Right atrium auricular region (tissue), 2 donors: ENCODE measurements at regions not wholly inside any gene's neighbourhood (a gene's known extent, or its start where the extent isn't known, plus 50 kb on each side); places are given as distances from the start of the nearest gene placed in this dataset.

ENCODE experiments used
- DNase-seq: peaks from one replicate; pipeline ENCODE4 v3.0.0-alpha.2; 2019; ENCODE audit warnings: low spot score
- H3K27ac ChIP-seq, 2 donors: fragments of 200-600 bp; sonication (generic); 1 replicate in 1 of 2; 2 replicates in 1 of 2; pipeline ENCODE4 v1.5.1; 2016 to 2019
- H3K27me3 ChIP-seq, 2 donors: fragments of 200-600 bp; sonication (generic); one replicate each; pipeline versions ENCODE4 v1.5.1 to v1.6.0; 2017 to 2019
- H3K36me3 ChIP-seq: fragments of 200-600 bp; sonication (generic); one replicate; pipeline ENCODE4 v1.5.1; 2016
- H3K4me1 ChIP-seq, 2 donors: fragments of 200-600 bp; sonication (generic); one replicate each; pipeline versions ENCODE4 v1.5.1 to v1.6.0; 2017 to 2019
- H3K4me3 ChIP-seq, 2 donors: fragments of 200-600 bp; sonication (generic); 1 replicate in 1 of 2; 2 replicates in 1 of 2; pipeline ENCODE4 v1.5.1; 2017 to 2019; ENCODE audit warnings: mild to moderate bottlenecking in 1 of 2, moderate library complexity in 1 of 2
- H3K9me3 ChIP-seq, 2 donors: fragments of 200-600 bp; sonication (generic); one replicate each; pipeline ENCODE4 v1.5.1; 2019
- TF ChIP-seq, protein P1 (sequence below), 2 donors: fragments of 200-600 bp; sonication (generic); IDR thresholded peaks; one replicate each; pipeline ENCODE4 v1.5.1; 2019; ENCODE audit warnings: antibody characterized with exemption in 2 of 2

GRCh38 chr3:30986551-30986950 is 92.1 kb upstream of the GADL1 start:
- Histone ChIP-seq H3K27ac (no peak overlapping the region), H3K4me1 (no peaks in the 10 kb centered on the region), H3K9me3 (no peaks in the 10 kb centered on the region), H3K4me3 (no peak overlapping the region), H3K36me3 (no peaks in the 10 kb centered on the region), H3K27me3 (no peaks in the 10 kb centered on the region)
- TF ChIP-seq, protein P1, sequence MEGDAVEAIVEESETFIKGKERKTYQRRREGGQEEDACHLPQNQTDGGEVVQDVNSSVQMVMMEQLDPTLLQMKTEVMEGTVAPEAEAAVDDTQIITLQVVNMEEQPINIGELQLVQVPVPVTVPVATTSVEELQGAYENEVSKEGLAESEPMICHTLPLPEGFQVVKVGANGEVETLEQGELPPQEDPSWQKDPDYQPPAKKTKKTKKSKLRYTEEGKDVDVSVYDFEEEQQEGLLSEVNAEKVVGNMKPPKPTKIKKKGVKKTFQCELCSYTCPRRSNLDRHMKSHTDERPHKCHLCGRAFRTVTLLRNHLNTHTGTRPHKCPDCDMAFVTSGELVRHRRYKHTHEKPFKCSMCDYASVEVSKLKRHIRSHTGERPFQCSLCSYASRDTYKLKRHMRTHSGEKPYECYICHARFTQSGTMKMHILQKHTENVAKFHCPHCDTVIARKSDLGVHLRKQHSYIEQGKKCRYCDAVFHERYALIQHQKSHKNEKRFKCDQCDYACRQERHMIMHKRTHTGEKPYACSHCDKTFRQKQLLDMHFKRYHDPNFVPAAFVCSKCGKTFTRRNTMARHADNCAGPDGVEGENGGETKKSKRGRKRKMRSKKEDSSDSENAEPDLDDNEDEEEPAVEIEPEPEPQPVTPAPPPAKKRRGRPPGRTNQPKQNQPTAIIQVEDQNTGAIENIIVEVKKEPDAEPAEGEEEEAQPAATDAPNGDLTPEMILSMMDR (IDR thresholded peaks at IDR 0.05): no peak
- DNase-seq: no peak

- Histone ChIP-seq H3K27ac (no peak overlapping the region), H3K27me3 (no peaks in the 10 kb centered on the region), H3K4me1 (no peaks in the 10 kb centered on the region), H3K4me3 (no peak overlapping the region), H3K9me3 (no peaks in the 10 kb centered on the region), H3K36me3 (no peaks in the 10 kb centered on the region)
- no peak for DNase-seq
- TF ChIP-seq, protein P1 (IDR thresholded peaks at IDR 0.05): no peak
These were observed 94.3 kb upstream of the GADL1 start for GRCh38 chr3:30988769-30989168.

GRCh38 chr3:30989276-30990030 is 95.0 kb upstream of the GADL1 start:
- H3K4me1 ChIP-seq: no peaks in the 10 kb centered on the region
- TF ChIP-seq, protein P1 (IDR thresholded peaks at IDR 0.05): no peak
- peaks cover 0 to 3% of the 10 kb centered on the region in 2 donors for H3K9me3 ChIP-seq
- H3K27me3 ChIP-seq: no peaks in the 10 kb centered on the region
- H3K27ac ChIP-seq: no peak overlapping the region
- H3K36me3 ChIP-seq: no peaks in the 10 kb centered on the region
- no peak for DNase-seq
- H3K4me3 ChIP-seq: no peak overlapping the region

GRCh38 chr3:30996467-30996866 is 102.0 kb upstream of the GADL1 start:
- no peak overlapping the region for H3K4me3 ChIP-seq
- no peaks in the 10 kb centered on the region for H3K27me3 ChIP-seq
- no peaks in the 10 kb centered on the region for H3K4me1 ChIP-seq
- peaks cover 0 to 7% of the 10 kb centered on the region in 2 donors for H3K9me3 ChIP-seq
- no peak for DNase-seq
- no peak overlapping the region for H3K27ac ChIP-seq
- no peaks in the 10 kb centered on the region for H3K36me3 ChIP-seq
- TF ChIP-seq, protein P1 (IDR thresholded peaks at IDR 0.05): no peak

GRCh38 chr3:31002730-31003129 is 108.3 kb upstream of the GADL1 start:
- TF ChIP-seq, protein P1 (IDR thresholded peaks at IDR 0.05): no peak
- no peaks in the 10 kb centered on the region for H3K36me3 ChIP-seq
- DNase-seq: no peak
- no peaks in the 10 kb centered on the region for H3K27me3 ChIP-seq
- H3K4me3 ChIP-seq: no peak overlapping the region
- H3K9me3 ChIP-seq: no peaks in the 10 kb centered on the region
- H3K4me1 ChIP-seq: no peaks in the 10 kb centered on the region
- H3K27ac ChIP-seq: no peak overlapping the region
